HEK293T (cell line): ENCODE measurements at regions not wholly inside any gene's neighbourhood (a gene's known extent, or its start where the extent isn't known, plus 50 kb on each side); places are given as distances from the start of the nearest gene placed in this dataset.

Experiments
- ARNT ChIP-seq: fragments of 450-650 bp; IDR thresholded peaks from 2 replicates; pipeline ENCODE4 v1.6.1; 2017; ENCODE audit warnings: mild to moderate bottlenecking
- FOXM1 ChIP-seq: fragments of 450-650 bp; IDR thresholded peaks from 2 replicates; pipeline ENCODE4 v1.6.1; 2017; ENCODE audit warnings: mild to moderate bottlenecking, borderline replicate concordance
- SP1 ChIP-seq: fragments of 450-650 bp; IDR thresholded peaks from 2 replicates; pipeline ENCODE4 v1.6.1; 2017
- SUZ12 ChIP-seq: fragments of 450-650 bp; IDR thresholded peaks from 2 replicates; pipeline ENCODE4 v1.6.1; 2016; ENCODE audit warnings: mild to moderate bottlenecking
- TARDBP ChIP-seq: fragments of 450-650 bp; IDR thresholded peaks from 2 replicates; pipeline ENCODE4 v1.6.1; 2016
- TF ChIP-seq, protein P1 (sequence below): fragments of 450-650 bp; IDR thresholded peaks from 2 replicates; pipeline ENCODE4 v1.6.1; 2016

DNA sequence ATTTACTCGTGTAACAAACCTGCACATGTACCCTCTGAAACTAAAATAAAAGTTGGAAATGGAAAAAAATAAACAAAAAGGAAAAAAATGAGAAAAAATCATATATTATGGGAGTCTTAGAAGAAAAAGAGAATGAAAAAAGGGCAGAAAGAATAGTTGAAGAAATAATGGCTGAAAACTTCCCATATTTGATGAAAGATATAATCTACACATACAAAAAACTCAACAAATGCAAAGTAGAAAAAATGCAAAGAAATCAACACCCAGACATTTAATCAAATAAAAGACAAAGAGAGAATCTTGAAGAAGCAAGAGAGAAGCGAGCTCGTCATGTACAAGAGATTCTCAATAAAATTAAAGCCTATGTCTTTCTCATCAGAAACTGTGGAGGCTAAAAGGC, 73.8 kb downstream of the SLC25A46 start:
- TF ChIP-seq, protein P1, sequence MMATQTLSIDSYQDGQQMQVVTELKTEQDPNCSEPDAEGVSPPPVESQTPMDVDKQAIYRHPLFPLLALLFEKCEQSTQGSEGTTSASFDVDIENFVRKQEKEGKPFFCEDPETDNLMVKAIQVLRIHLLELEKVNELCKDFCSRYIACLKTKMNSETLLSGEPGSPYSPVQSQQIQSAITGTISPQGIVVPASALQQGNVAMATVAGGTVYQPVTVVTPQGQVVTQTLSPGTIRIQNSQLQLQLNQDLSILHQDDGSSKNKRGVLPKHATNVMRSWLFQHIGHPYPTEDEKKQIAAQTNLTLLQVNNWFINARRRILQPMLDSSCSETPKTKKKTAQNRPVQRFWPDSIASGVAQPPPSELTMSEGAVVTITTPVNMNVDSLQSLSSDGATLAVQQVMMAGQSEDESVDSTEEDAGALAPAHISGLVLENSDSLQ = no peak
- no peak for TF ChIP-seq SP1
- TF ChIP-seq SUZ12 = no peak
- TF ChIP-seq TARDBP = no peak
- no peak for TF ChIP-seq ARNT
- TF ChIP-seq FOXM1 = no peak
